Ascending aorta (tissue), 2 donors: ENCODE measurements at regions not wholly inside any gene's neighbourhood (a gene's known extent, or its start where the extent isn't known, plus 50 kb on each side); places are given as distances from the start of the nearest gene placed in this dataset.
A peak's percentile ranks its signal among the peaks of the same experiment; 100 is the strongest.
"Not testable (repeated sequence)": the region's sequence is repeated elsewhere in the genome, so short reads cannot be mapped to it uniquely, and the experiment has no call there.

Source experiments
- DNase-seq, 2 donors: peaks; one replicate each; pipeline ENCODE4 v3.0.0-alpha.2; 2019; ENCODE audit warnings: low spot score in 2 of 2
- H3K27ac ChIP-seq, 2 donors: fragments of 200-600 bp; sonication (generic); one replicate each; pipeline ENCODE4 v1.5.1; 2016 to 2017; ENCODE audit warnings: mild to moderate bottlenecking in 1 of 2
- H3K27me3 ChIP-seq: fragments of 200-600 bp; sonication (generic); one replicate; pipeline ENCODE4 v1.5.1; 2017
- H3K36me3 ChIP-seq, 2 donors: fragments of 200-600 bp; sonication (generic); one replicate each; pipeline ENCODE4 v1.5.1; 2016
- H3K4me1 ChIP-seq, 2 donors: fragments of 200-600 bp; sonication (generic); one replicate each; pipeline ENCODE4 v1.5.1; 2016 to 2017; ENCODE audit warnings: mild to moderate bottlenecking in 1 of 2
- H3K4me3 ChIP-seq, 2 donors: fragments of 200-600 bp; sonication (generic); one replicate each; pipeline ENCODE4 v1.5.1; 2016 to 2017; ENCODE audit warnings: mild to moderate bottlenecking in 1 of 2
- H3K9me3 ChIP-seq, 2 donors: fragments of 200-600 bp; sonication (generic); one replicate each; pipeline ENCODE4 v1.5.1; 2016
- CTCF ChIP-seq, 3 experiments: fragments of 200-600 bp in 2 of 3; fragments of 450-650 bp in 1 of 3; sonication (generic) in 2 of 3; IDR thresholded peaks; one replicate each; pipeline ENCODE4 v1.5.1; 2016 to 2019; ENCODE audit warnings: antibody characterized with exemption in 3 of 3, mild to moderate bottlenecking in 1 of 3, moderate library complexity in 1 of 3
- intact Hi-C: fragments of 100-400 bp; cut with DNase I; formaldehyde crosslinking; loops from one replicate; pipeline ENCODE4 v1.15.1; 2023

GRCh38 chr10:87416892-87417291 is 59.3 kb downstream of the NUTM2D start:
- H3K36me3 ChIP-seq, H3K4me3 ChIP-seq, intact Hi-C loops, H3K9me3 ChIP-seq, H3K27me3 ChIP-seq, DNase-seq, H3K27ac ChIP-seq, H3K4me1 ChIP-seq: not testable (repeated sequence)

- H3K27ac ChIP-seq, H3K4me1 ChIP-seq, H3K36me3 ChIP-seq, H3K27me3 ChIP-seq, intact Hi-C loops, H3K4me3 ChIP-seq, H3K9me3 ChIP-seq, DNase-seq: not testable (repeated sequence)
Observed at GRCh38 chr10:87422641-87423040, 65.1 kb downstream of the NUTM2D start.

GRCh38 chr10:87424697-87425373 is 67.3 kb downstream of the NUTM2D start:
- H3K4me1 ChIP-seq, H3K4me3 ChIP-seq, H3K36me3 ChIP-seq, DNase-seq, H3K9me3 ChIP-seq, intact Hi-C loops, H3K27me3 ChIP-seq, H3K27ac ChIP-seq: not testable (repeated sequence)

GRCh38 chr10:87433836-87434235 is 70.9 kb upstream of the MINPP1 start:
- H3K4me1 ChIP-seq, H3K9me3 ChIP-seq, H3K36me3 ChIP-seq, H3K4me3 ChIP-seq, intact Hi-C loops, H3K27me3 ChIP-seq, DNase-seq, H3K27ac ChIP-seq: not testable (repeated sequence)

GRCh38 chr10:87435295-87435826 is 69.3 kb upstream of the MINPP1 start:
- DNase-seq, H3K27ac ChIP-seq, H3K4me3 ChIP-seq, H3K27me3 ChIP-seq, H3K9me3 ChIP-seq, intact Hi-C loops, H3K4me1 ChIP-seq, H3K36me3 ChIP-seq: not testable (repeated sequence)

- H3K4me3 ChIP-seq, DNase-seq, H3K36me3 ChIP-seq, H3K27ac ChIP-seq, H3K9me3 ChIP-seq, intact Hi-C loops, H3K27me3 ChIP-seq, H3K4me1 ChIP-seq: not testable (repeated sequence)
- TF ChIP-seq CTCF (IDR thresholded peaks at IDR 0.05), result peak in 2 of 3 experiments; percentile 11 to 36
Observed at GRCh38 chr10:87436104-87436503, 68.6 kb upstream of the MINPP1 start.

GRCh38 chr10:87437450-87437849 is 67.2 kb upstream of the MINPP1 start:
- H3K4me1 ChIP-seq, H3K9me3 ChIP-seq, H3K4me3 ChIP-seq, H3K36me3 ChIP-seq, H3K27me3 ChIP-seq, DNase-seq, H3K27ac ChIP-seq, intact Hi-C loops: not testable (repeated sequence)
